LNCaP clone FGC (cell line): ENCODE measurements at regions not wholly inside any gene's neighbourhood (a gene's known extent, or its start where the extent isn't known, plus 50 kb on each side); places are given as distances from the start of the nearest gene placed in this dataset.

ENCODE experiments used
- DNase-seq: peaks from one replicate; pipeline ENCODE4 v3.0.0-alpha.2; 2011; ENCODE audit warnings: low read depth
- H3K4me3 ChIP-seq: 2 replicates; pipeline ENCODE4 v1.5.1; 2011; ENCODE audit warnings: mild to moderate bottlenecking, low read depth, low read length, control low read depth
- CTCF ChIP-seq: IDR thresholded peaks from 2 replicates; pipeline ENCODE4 v1.5.1; 2012; ENCODE audit warnings: mild to moderate bottlenecking; ENCODE audit not compliant: control insufficient read depth, insufficient read depth; ENCODE audit errors: extremely low read depth

GRCh38 chr2:64913357-64913869 is 75.8 kb upstream of the SLC1A4 start:
- no peak overlapping the region for H3K4me3 ChIP-seq
- peak; percentile 30; the same call in 1 of the 2 replicates for TF ChIP-seq CTCF
- no peak for DNase-seq

DNA sequence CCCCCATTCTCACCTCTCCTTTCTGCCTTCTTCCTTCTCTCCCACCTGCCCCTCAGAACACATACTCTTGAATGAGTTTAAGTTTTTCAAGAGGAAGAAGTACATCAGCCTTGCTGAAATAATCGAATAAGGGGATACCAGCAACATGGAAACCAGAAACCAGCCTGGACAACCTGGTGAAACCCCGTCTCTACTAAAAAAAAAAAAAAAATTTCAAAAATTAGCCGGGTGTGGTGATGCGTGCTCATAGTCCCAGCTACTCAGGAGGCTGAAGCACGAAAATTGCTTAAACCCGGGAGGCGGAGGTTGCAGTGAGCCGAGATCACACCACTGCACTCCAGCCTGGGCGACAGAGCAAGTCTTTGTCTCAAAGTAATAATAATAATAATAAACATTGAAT is 75.0 kb upstream of the SLC1A4 start:
- H3K4me3 ChIP-seq, result no peak overlapping the region

GRCh38 chr2:64914735-64915509 is 74.3 kb upstream of the SLC1A4 start:
- H3K4me3 ChIP-seq, result no peak overlapping the region
- no peak for DNase-seq

More for the DNA sequence above, 75.0 kb upstream of the SLC1A4 start:
- DNase-seq, result no peak
- no peak for TF ChIP-seq CTCF

GRCh38 chr2:64915510-64915900 is 73.7 kb upstream of the SLC1A4 start:
- no peak for DNase-seq
- H3K4me3 ChIP-seq, result no peak overlapping the region
- TF ChIP-seq CTCF, result no peak

More at GRCh38 chr2:64914735-64915509, 74.3 kb upstream of the SLC1A4 start:
- no peak for TF ChIP-seq CTCF

GRCh38 chr2:64918220-64918886 is 70.8 kb upstream of the SLC1A4 start:
- DNase-seq, result no peak
- H3K4me3 ChIP-seq, result peak overlapping the region; percentile 51
- no peak for TF ChIP-seq CTCF

DNA sequence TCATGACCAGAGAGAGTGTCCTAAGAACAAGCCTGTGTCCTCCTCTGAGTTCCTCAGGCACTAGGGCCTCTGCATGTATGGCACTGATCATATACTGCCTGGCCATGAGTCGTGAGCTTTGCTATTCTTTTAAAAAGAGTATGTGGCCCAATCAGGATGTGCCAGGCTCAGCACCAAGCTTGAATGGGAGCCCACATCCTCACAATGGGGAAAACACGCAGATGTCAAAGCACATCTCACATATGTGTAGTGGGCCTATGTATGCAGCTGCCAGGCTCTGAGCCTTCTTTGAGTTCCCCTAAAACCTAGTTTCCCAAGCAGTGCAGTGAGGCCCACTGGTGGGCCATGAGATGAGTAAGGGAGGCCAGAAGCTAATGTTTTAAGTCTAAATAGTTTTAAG is 69.9 kb upstream of the SLC1A4 start:
- H3K4me3 ChIP-seq, result no peak overlapping the region
- no peak for TF ChIP-seq CTCF
- DNase-seq, result no peak
